SKM-1 (cell line): ENCODE measurements at regions not wholly inside any gene's neighbourhood (a gene's known extent, or its start where the extent isn't known, plus 50 kb on each side); places are given as distances from the start of the nearest gene placed in this dataset.

Experiments
- DNase-seq: peaks from one replicate; lab custom pipeline; 2025; ENCODE audit not compliant: unreplicated experiment; lab: John Stamatoyannopoulos, UW

GRCh38 chr4:100086766-100087431 lies 103.4 kb downstream of the DDIT4L start:
- no peak for DNase-seq

GRCh38 chr4:100084892-100085291 lies 105.4 kb downstream of the DDIT4L start:
- no peak for DNase-seq

- DNase-seq, result no peak
Measured at GRCh38 chr4:100083289-100083688, 107.0 kb downstream of the DDIT4L start.

- DNase-seq, result no peak
Measured at GRCh38 chr4:100082852-100083251, 107.4 kb downstream of the DDIT4L start.

GRCh38 chr4:100081491-100081890 lies 108.8 kb downstream of the DDIT4L start:
- no peak for DNase-seq

GRCh38 chr4:100079264-100079663 lies 111.0 kb downstream of the DDIT4L start:
- no peak for DNase-seq

- no peak for DNase-seq
Measured at GRCh38 chr4:100076753-100077152, 113.5 kb downstream of the DDIT4L start.

- DNase-seq, result no peak
Measured at GRCh38 chr4:100075486-100076270, 114.6 kb downstream of the DDIT4L start.

GRCh38 chr4:100075056-100075455 lies 115.2 kb downstream of the DDIT4L start:
- no peak for DNase-seq

GRCh38 chr4:100071506-100071905 lies 118.8 kb downstream of the DDIT4L start:
- no peak for DNase-seq

GRCh38 chr4:100070868-100071267 lies 119.4 kb downstream of the DDIT4L start:
- no peak for DNase-seq

- no peak for DNase-seq
Measured at GRCh38 chr4:100069207-100069606, 119.1 kb upstream of the H2AZ1 start.

- no peak for DNase-seq
Measured at GRCh38 chr4:100067255-100067654, 117.2 kb upstream of the H2AZ1 start.

GRCh38 chr4:100063355-100063754 lies 113.3 kb upstream of the H2AZ1 start:
- DNase-seq, result no peak

- no peak for DNase-seq
Measured at GRCh38 chr4:100062921-100063320, 112.8 kb upstream of the H2AZ1 start.

- DNase-seq, result no peak
Measured at GRCh38 chr4:100061835-100062234, 111.8 kb upstream of the H2AZ1 start.

GRCh38 chr4:100060765-100061416 lies 110.8 kb upstream of the H2AZ1 start:
- no peak for DNase-seq

GRCh38 chr4:100059467-100059866 lies 109.4 kb upstream of the H2AZ1 start:
- DNase-seq, result no peak

GRCh38 chr4:100056701-100057100 lies 106.6 kb upstream of the H2AZ1 start:
- DNase-seq, result no peak

GRCh38 chr4:100054071-100054470 lies 104.0 kb upstream of the H2AZ1 start:
- DNase-seq, result no peak

- DNase-seq, result no peak
Measured at GRCh38 chr4:100049872-100050271, 99.8 kb upstream of the H2AZ1 start.

- DNase-seq, result no peak
Measured at GRCh38 chr4:100042711-100043110, 92.6 kb upstream of the H2AZ1 start.
